Activated naive CD8-positive, alpha-beta T cell treated with anti-CD3 and anti-CD28 coated beads, Interleukin-2, amount 10 ng/mL, durations not matched to agents 7 days and 5 days (primary cell): ENCODE measurements at regions not wholly inside any gene's neighbourhood (a gene's known extent, or its start where the extent isn't known, plus 50 kb on each side); places are given as distances from the start of the nearest gene placed in this dataset.
"Not testable (repeated sequence)": the region's sequence is repeated elsewhere in the genome, so short reads cannot be mapped to it uniquely, and the experiment has no call there.

Source experiments
- ATAC-seq: fragments of 150-1000 bp; cut with Tn5 transposase; one replicate; pipeline ENCODE4 v1.10.0; 2021; ENCODE audit warnings: low read depth, moderate library complexity
- POLR2A ChIA-PET: fragments of 350-600 bp; sonication (Branson Sonifier 250); formaldehyde crosslinking; loops from one replicate; lab custom pipeline; 2021; ENCODE audit warnings: antibody characterized with exemption; lab: Charles Lee
- DNase-seq: peaks from one replicate; pipeline ENCODE4 v3.0.0; 2021
- H3K27ac Mint-ChIP-seq: one replicate; pipeline ENCODE4 v1.8.0; 2022; ENCODE audit warnings: mild to moderate bottlenecking, mixed read lengths
- H3K27me3 Mint-ChIP-seq: one replicate; pipeline ENCODE4 v1.8.0; 2022; ENCODE audit warnings: mild to moderate bottlenecking, moderate library complexity, mixed read lengths
- H3K36me3 Mint-ChIP-seq: one replicate; pipeline ENCODE4 v1.8.0; 2021; ENCODE audit warnings: mild to moderate bottlenecking, mixed read lengths
- H3K4me1 Mint-ChIP-seq: one replicate; pipeline ENCODE4 v1.8.0; 2021; ENCODE audit warnings: mixed read lengths
- H3K4me3 Mint-ChIP-seq: one replicate; pipeline ENCODE4 v1.8.0; 2022; ENCODE audit warnings: mild to moderate bottlenecking, moderate library complexity, mixed read lengths
- H3K9me3 Mint-ChIP-seq: one replicate; pipeline ENCODE4 v1.8.0; 2021; ENCODE audit warnings: mixed read lengths

DNA sequence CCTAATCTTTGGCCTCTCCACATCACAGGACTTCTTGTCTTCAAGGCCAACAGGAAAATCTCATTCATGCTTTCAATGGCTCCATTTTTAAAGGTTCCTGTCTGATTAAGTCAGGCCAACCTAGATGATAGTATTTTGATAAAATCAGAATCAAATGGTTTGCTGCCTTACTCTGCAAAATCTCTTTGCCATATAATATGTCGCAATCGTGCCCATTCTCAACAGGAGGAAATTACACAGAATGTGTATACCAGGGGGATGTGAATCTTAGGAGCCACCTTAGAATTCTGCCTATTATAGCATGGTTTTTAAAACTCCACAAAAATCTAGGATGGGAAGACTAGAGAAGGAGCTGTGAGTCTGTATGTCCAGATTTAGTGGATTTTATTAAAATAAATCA is 612.9 kb upstream of the MAN1A1 start:
- Mint-ChIP-seq H3K27ac (no peak overlapping the region), H3K36me3 (no peaks in the 10 kb centered on the region), H3K27me3 (no peaks in the 10 kb centered on the region), H3K4me1 (no peaks in the 10 kb centered on the region), H3K9me3 (no peaks in the 10 kb centered on the region), H3K4me3 (no peak overlapping the region)
- no peak for DNase-seq
- POLR2A ChIA-PET, result no interaction called here
- no peak for ATAC-seq

- ATAC-seq (no peak), DNase-seq (no peak)
- Mint-ChIP-seq H3K27ac (no peak overlapping the region), H3K4me3 (no peak overlapping the region), H3K36me3 (no peaks in the 10 kb centered on the region), H3K9me3 (no peaks in the 10 kb centered on the region), H3K27me3 (no peaks in the 10 kb centered on the region), H3K4me1 (no peaks in the 10 kb centered on the region)
- POLR2A ChIA-PET, result no interaction called here
These were observed 611.9 kb upstream of the MAN1A1 start for GRCh38 chr6:119961450-119961849.

- peaks cover 4% of the 10 kb centered on the region for H3K27me3 Mint-ChIP-seq
- H3K4me1 Mint-ChIP-seq, result no peaks in the 10 kb centered on the region
- no peak overlapping the region for H3K27ac Mint-ChIP-seq
- no peak overlapping the region for H3K4me3 Mint-ChIP-seq
- H3K9me3 Mint-ChIP-seq, result no peaks in the 10 kb centered on the region
- DNase-seq (no peak), ATAC-seq (no peak)
- H3K36me3 Mint-ChIP-seq, result no peaks in the 10 kb centered on the region
- POLR2A ChIA-PET, result no interaction called here
These were observed 610.9 kb upstream of the MAN1A1 start for GRCh38 chr6:119960456-119960855.

DNA sequence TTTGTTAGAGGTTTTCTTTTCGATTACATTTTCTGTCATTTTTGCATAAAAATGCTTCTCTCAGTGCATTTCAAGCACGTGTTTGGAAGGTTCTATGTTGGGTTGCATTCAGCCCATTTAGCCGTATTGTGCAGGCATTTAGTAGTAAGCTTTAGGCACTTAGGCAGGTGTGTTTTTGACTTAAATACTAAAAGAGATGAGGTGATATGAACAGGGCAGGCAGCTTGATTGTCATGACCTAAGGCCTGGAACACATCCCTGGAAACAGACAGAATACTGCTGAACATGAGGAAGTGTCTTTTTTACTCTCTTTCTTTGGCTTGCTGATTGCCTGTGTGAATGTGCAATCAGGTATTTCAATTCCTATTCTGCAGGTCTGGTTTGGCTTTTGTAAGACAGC is 610.5 kb upstream of the MAN1A1 start:
- Mint-ChIP-seq H3K9me3 (no peaks in the 10 kb centered on the region), H3K27ac (no peak overlapping the region), H3K4me3 (no peak overlapping the region), H3K27me3 (peaks cover 4% of the 10 kb centered on the region), H3K36me3 (no peaks in the 10 kb centered on the region), H3K4me1 (no peaks in the 10 kb centered on the region)
- POLR2A ChIA-PET, result no interaction called here
- DNase-seq, result no peak
- ATAC-seq, result no peak

- peaks cover 4% of the 10 kb centered on the region for H3K27me3 Mint-ChIP-seq
- H3K36me3 Mint-ChIP-seq, result no peaks in the 10 kb centered on the region
- peaks cover 2% of the 10 kb centered on the region for H3K9me3 Mint-ChIP-seq
- H3K27ac Mint-ChIP-seq, result no peak overlapping the region
- DNase-seq, result no peak
- ATAC-seq, result no peak
- POLR2A ChIA-PET, result no interaction called here
- no peak overlapping the region for H3K4me3 Mint-ChIP-seq
- no peaks in the 10 kb centered on the region for H3K4me1 Mint-ChIP-seq
These were observed 607.6 kb upstream of the MAN1A1 start for GRCh38 chr6:119957195-119957594.

DNA sequence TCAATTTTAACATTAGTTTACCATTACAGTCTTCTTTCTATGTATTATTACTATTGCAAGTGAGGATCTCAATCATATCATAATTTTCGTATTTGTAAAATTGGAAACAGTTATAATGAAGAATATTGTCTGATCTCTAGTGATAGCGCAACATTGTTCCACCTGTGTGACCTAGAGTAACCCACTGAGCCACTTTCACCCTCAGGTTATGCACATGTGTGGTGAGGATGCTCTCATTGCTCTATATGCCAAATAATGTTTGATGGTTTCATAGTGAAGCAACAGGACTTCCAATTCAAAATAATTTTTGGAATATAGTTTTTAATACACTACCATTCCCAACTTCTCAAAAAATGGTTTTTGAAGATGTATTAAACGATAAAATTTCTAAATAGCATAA is 603.1 kb upstream of the MAN1A1 start:
- no peaks in the 10 kb centered on the region for H3K4me1 Mint-ChIP-seq
- ATAC-seq (no peak), DNase-seq (no peak)
- no peaks in the 10 kb centered on the region for H3K36me3 Mint-ChIP-seq
- no peak overlapping the region for H3K27ac Mint-ChIP-seq
- H3K9me3 Mint-ChIP-seq, result peaks cover 3% of the 10 kb centered on the region
- POLR2A ChIA-PET, result no interaction called here
- peaks cover 4% of the 10 kb centered on the region for H3K27me3 Mint-ChIP-seq
- H3K4me3 Mint-ChIP-seq, result no peak overlapping the region

DNA sequence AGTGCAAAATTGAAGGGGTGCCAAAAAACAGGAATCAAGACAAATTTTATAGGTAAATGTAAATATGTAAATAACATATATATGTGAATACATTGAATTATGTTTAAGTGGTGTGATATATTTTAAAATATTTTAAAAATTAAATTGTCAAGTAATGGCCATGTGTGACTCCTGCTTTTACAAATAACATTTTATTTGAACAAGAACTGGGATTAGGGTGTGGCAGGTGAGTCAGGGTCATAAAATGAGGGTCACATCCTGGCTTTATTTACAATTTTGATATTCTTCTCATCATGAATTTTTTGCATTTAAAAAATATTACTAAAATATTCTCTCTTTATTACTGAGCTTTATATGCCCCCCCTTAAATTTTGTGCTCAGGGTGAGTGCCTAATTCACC is 601.1 kb upstream of the MAN1A1 start:
- POLR2A ChIA-PET, result no interaction called here
- Mint-ChIP-seq H3K4me1 (no peaks in the 10 kb centered on the region), H3K4me3 (no peak overlapping the region), H3K27me3 (peaks cover 3% of the 10 kb centered on the region), H3K36me3 (no peaks in the 10 kb centered on the region), H3K27ac (no peak overlapping the region), H3K9me3 (peaks cover 3% of the 10 kb centered on the region)
- no peak for ATAC-seq
- DNase-seq, result no peak

DNA sequence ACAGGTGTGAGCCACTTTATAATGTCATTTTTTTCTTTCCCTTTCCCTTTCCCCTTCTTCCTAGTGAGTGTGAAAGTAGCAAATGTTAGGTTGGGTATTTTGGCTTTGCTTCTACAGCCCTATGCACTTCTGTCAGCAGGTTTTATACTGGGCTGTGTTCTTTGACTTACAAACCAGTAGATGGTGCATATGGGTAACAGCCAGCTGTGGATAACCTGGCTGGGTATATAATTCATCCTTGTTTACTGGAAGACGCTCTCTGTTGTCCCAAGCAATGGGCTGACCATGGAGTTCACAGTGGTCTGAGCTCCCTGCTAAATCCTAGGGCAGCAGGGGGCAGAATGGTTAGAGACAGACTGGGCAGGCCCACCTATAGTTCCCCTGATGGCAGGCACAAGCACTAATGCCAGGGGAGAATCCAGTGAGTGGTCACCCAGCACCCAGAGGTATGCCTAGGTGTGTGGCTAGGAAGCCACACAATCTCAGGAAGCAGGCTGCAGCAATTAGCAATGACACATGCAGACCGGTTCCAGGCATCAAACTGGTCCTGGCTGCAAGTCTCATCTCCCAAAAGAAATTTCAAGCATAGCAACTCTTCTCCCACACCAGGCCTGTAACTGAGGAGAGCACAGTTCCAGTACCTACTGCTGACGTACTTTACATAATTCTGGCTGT is 592.7 kb upstream of the MAN1A1 start:
- peaks cover 2% of the 10 kb centered on the region for H3K27me3 Mint-ChIP-seq
- no peak overlapping the region for H3K4me3 Mint-ChIP-seq
- no peaks in the 10 kb centered on the region for H3K36me3 Mint-ChIP-seq
- POLR2A ChIA-PET, result no interaction called here
- H3K9me3 Mint-ChIP-seq, result no peaks in the 10 kb centered on the region
- H3K27ac Mint-ChIP-seq, result no peak overlapping the region
- no peak for DNase-seq
- ATAC-seq, result no peak
- no peaks in the 10 kb centered on the region for H3K4me1 Mint-ChIP-seq

GRCh38 chr6:119938752-119939151 is 589.2 kb upstream of the MAN1A1 start:
- Mint-ChIP-seq H3K27ac (no peak overlapping the region), H3K36me3 (no peaks in the 10 kb centered on the region), H3K27me3 (peaks cover 2% of the 10 kb centered on the region), H3K4me3 (no peak overlapping the region), H3K4me1 (no peaks in the 10 kb centered on the region), H3K9me3 (no peaks in the 10 kb centered on the region)
- POLR2A ChIA-PET, result no interaction called here
- ATAC-seq (no peak), DNase-seq (no peak)

DNA sequence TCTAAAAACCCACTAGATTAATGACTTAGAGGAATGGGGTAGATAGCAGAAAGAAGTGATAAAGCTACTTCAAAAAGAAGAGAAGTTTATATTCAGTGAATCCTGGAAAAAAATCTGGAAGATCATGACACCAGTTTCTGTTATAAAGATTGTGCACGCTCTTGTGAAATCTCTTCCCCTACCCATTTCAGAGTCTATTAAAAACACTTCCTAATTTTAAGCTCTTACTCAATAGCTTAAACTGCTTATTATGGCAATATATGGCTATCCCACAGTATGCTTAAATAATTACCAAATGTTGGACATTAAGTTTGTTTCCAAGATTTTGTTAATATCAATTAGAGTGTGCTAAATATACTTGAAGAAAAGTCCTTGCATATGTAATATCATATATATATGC is 585.3 kb upstream of the MAN1A1 start:
- Mint-ChIP-seq H3K27ac (no peak overlapping the region), H3K4me1 (no peaks in the 10 kb centered on the region), H3K27me3 (peaks cover 2% of the 10 kb centered on the region), H3K36me3 (no peaks in the 10 kb centered on the region), H3K4me3 (no peak overlapping the region), H3K9me3 (no peaks in the 10 kb centered on the region)
- POLR2A ChIA-PET, result no interaction called here
- ATAC-seq (no peak), DNase-seq (no peak)

DNA sequence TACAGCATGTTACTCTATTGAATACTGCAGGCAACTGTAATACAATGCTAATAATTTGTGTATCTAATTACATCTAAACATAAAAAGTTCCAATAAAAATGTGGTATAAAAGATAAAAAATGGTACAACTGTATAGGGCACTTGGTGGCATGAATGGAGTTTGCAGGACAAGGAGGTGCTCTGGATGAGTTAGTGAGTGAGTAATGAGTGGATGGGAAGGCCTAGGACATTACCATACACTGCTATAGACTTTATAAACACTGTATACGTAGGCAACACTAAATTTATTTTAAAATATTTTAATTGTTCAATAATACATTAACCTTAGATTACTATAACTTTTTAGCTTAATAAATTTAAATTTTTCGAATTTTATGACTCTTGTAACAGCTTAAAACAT is 579.6 kb upstream of the MAN1A1 start:
- DNase-seq (no peak), ATAC-seq (no peak)
- Mint-ChIP-seq H3K36me3 (no peaks in the 10 kb centered on the region), H3K27me3 (no peaks in the 10 kb centered on the region), H3K4me1 (no peaks in the 10 kb centered on the region), H3K4me3 (no peak overlapping the region), H3K9me3 (peaks cover 11% of the 10 kb centered on the region), H3K27ac (no peak overlapping the region)
- POLR2A ChIA-PET, result no interaction called here

GRCh38 chr6:119924888-119925287 is 575.3 kb upstream of the MAN1A1 start:
- H3K4me3 Mint-ChIP-seq, DNase-seq, H3K36me3 Mint-ChIP-seq, ATAC-seq, H3K4me1 Mint-ChIP-seq, POLR2A ChIA-PET, H3K27me3 Mint-ChIP-seq, H3K27ac Mint-ChIP-seq: not testable (repeated sequence)
- peaks cover 16% of the 10 kb centered on the region for H3K9me3 Mint-ChIP-seq

DNA sequence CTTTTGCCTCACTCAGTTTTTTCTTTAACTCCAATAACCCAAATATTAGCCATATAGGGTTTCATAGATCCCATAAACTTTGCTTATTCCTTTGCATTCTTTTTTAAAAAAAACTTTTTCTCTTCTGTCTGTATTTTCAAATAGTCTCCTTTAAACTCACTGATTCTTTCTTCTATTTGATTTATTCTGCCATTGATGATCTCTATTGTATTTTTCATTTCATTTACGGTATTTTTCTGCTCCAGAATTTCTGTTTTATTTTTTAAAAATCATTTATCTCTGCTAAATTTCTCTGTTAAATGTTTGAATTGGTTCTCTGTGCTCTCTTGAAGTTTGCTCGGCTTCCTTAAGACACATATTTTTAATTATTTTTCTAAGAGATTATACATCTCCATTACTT is 573.3 kb upstream of the MAN1A1 start:
- POLR2A ChIA-PET, result no interaction called here
- DNase-seq, result no peak
- Mint-ChIP-seq H3K36me3 (no peaks in the 10 kb centered on the region), H3K4me1 (no peaks in the 10 kb centered on the region), H3K27me3 (no peaks in the 10 kb centered on the region), H3K9me3 (peaks cover 16% of the 10 kb centered on the region), H3K27ac (no peak overlapping the region), H3K4me3 (no peak overlapping the region)
- ATAC-seq, result no peak

- no peaks in the 10 kb centered on the region for H3K36me3 Mint-ChIP-seq
- POLR2A ChIA-PET, result no interaction called here
- no peaks in the 10 kb centered on the region for H3K27me3 Mint-ChIP-seq
- ATAC-seq (no peak), DNase-seq (no peak)
- peaks cover 14% of the 10 kb centered on the region for H3K9me3 Mint-ChIP-seq
- H3K4me3 Mint-ChIP-seq, result no peak overlapping the region
- no peaks in the 10 kb centered on the region for H3K4me1 Mint-ChIP-seq
- H3K27ac Mint-ChIP-seq, result no peak overlapping the region
These were observed 572.0 kb upstream of the MAN1A1 start for GRCh38 chr6:119921491-119922010.
